Activated naive CD4-positive, alpha-beta T cell (primary cell): ENCODE measurements at regions not wholly inside any gene's neighbourhood (a gene's known extent, or its start where the extent isn't known, plus 50 kb on each side); places are given as distances from the start of the nearest gene placed in this dataset.

ENCODE experiments used
- DNase-seq, 4 experiments: peaks; one replicate each; lab custom pipeline; 2025; lab: John Stamatoyannopoulos, UW

GRCh38 chr1:239829535-239829934 lies 262.1 kb upstream of the FMN2 start:
- DNase-seq: no peak

- no peak for DNase-seq
These were observed 259.9 kb upstream of the FMN2 start for GRCh38 chr1:239831577-239832355.

- DNase-seq: no peak
These were observed 258.0 kb upstream of the FMN2 start for GRCh38 chr1:239833723-239834122.

- DNase-seq: no peak
These were observed 255.7 kb upstream of the FMN2 start for GRCh38 chr1:239835946-239836440.

DNA sequence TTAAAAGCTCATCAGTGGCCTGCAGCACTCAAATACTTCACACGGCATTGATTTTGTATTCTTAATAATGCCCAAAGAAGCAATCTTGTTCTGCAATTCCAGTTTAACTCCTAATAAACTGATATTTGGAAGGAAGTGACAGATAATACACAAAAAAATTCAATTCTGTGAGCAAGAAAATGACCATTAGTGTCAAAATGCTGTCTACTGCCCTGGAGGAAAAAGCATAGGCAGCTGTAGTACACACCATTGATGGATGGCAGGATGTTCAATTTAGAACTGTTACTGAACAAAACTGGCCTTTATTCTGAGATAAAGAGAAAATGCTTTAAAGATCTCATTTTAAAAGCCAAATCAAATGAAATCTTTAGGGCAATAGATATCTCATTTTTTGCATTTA lies 251.3 kb upstream of the FMN2 start:
- no peak for DNase-seq

GRCh38 chr1:239840790-239841189 lies 250.9 kb upstream of the FMN2 start:
- DNase-seq: no peak

- DNase-seq: no peak
These were observed 250.1 kb upstream of the FMN2 start for GRCh38 chr1:239841631-239842030.

GRCh38 chr1:239843541-239843940 lies 248.1 kb upstream of the FMN2 start:
- DNase-seq: no peak

DNA sequence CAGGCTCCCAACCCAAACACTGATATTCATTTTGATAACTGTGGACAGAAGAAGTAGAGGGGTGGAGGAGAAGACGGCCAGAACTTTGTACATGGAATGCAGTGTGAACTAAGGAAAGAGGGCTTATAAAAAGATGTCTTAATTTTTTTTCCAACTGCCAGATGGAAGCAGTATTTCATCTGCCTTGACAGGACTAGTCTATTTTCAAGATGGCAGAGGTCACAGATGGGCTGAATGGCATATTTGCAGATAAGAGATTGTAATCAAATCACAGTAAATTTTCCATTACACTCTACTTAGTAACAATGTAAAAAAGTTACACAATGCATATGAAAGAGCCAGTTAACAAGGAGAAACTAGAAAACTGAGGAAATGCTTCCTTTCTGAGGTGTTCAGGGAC lies 246.8 kb upstream of the FMN2 start:
- DNase-seq: no peak

DNA sequence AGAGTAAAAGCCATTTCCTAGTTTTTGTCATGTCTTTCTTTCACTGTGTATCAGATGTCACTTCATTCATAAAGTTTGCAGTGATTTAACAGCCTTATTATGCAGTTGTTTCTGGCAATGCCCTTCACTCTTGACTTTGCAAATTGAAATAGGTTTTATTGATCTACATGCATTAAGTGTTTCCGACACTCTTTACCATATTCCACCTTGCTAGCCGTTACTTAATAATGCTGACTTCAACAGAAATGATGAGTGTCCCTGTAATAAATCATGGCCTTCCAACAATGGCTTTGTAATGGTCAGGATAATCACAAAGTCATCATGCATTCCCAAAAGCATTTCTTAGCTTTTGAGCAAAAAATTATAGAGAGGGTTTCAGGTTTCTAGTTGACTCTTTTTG lies 236.8 kb upstream of the FMN2 start:
- DNase-seq: no peak

- DNase-seq: no peak
These were observed 235.6 kb upstream of the FMN2 start for GRCh38 chr1:239856067-239856466.

GRCh38 chr1:239856924-239857323 lies 234.8 kb upstream of the FMN2 start:
- no peak for DNase-seq

GRCh38 chr1:239858057-239858456 lies 233.6 kb upstream of the FMN2 start:
- DNase-seq: no peak

DNA sequence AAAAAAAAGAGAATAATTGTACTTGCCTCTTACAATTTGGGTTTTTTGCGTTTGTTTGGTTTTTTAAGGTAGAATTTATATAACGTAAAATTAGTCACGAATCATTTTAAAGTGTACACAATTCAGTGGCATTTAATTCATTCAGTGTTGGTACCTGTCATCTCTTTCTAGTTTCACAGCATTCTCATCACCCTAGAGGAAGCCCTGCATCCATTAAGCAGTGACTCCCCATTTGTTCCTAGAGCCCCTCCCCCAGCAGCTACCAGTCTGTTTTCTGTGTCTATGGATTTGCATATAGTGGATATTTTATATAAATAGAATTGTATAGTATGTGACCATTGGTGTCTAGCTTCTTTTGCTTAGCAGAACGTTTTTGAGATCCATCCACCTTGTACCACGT lies 233.2 kb upstream of the FMN2 start:
- DNase-seq: no peak

- no peak for DNase-seq
These were observed 229.7 kb upstream of the FMN2 start for GRCh38 chr1:239861985-239862384.

DNA sequence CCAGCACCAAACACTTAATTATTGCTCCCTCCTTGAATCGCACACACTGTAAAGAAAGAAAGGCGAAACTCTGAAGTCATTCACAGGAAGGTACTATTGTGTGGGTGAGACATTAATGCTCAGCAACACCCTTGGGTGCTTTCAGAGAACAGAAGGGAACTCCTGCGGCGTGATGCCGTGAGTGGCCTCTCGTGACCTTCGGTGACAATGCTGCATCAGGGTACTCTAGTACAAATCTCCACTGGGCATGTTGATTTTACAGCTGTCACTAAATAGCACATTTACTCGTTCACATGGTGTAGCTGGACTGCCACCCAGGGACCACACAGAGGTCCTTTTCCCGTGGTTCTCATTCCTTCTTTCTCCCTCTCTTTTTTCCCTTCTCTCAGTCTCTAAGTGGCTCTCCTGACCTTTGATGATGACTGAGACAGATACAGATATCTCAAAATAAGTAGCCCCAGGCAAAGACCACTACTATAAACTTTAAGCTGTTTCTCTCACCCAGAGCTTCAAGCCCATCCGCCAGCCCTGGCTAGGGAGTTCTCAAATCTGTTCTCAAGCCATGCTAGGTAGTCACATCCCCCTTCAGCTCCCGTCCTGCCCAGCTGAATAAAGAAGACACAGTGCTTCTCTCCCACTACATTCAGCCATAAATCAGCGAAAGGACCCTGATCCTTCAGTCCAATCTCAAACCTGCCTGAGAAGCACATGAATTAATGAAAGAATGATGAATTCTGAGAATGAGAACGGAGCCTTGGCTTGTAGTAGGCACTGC lies 223.4 kb upstream of the FMN2 start:
- DNase-seq: no peak

- DNase-seq: no peak
These were observed 221.5 kb upstream of the FMN2 start for GRCh38 chr1:239870194-239870593.

DNA sequence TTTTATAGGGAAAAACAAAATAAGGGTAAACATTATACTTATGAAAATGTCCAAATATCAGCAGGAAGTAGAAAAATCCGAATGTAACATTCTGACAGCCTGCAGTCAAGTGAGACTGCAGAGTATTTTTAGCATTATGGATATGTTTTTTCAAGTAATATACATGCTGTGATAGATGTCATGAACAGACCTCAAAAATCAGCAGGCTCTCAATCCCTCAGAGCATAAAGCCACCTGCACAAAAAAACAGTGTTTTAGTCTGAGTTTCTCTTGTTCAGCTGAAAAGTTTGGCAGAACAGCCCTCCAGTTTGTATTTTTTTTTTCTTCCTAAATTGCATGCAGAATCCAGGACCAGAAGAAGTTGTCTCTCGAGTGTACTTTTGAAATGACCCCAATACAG lies 219.1 kb upstream of the FMN2 start:
- DNase-seq: no peak

DNA sequence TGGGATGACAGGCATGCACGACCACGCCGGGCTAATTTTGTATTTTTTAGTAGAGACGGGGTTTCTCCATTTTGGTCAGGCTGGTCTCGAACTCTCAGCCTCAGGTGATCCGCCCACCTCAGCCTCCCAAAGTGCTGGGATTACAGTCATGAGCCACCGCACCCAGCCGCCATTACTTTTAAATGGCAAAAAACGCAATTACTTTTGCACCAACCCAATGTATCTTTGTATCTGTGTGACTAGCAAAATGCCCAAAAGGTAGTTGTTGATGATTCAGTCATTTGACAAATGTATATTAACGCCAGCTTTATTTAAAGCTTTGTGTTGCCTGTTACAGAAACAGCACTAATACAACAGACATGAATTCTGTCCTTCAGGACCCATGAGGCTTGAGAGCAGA lies 216.9 kb upstream of the FMN2 start:
- DNase-seq: no peak

GRCh38 chr1:239879321-239880170 lies 212.1 kb upstream of the FMN2 start:
- DNase-seq: no peak

GRCh38 chr1:239882967-239883366 lies 208.7 kb upstream of the FMN2 start:
- no peak for DNase-seq

- DNase-seq: no peak
These were observed 206.9 kb upstream of the FMN2 start for GRCh38 chr1:239884796-239885195.
